Stomach (tissue), 8 donors: ENCODE measurements at regions not wholly inside any gene's neighbourhood (a gene's known extent, or its start where the extent isn't known, plus 50 kb on each side); places are given as distances from the start of the nearest gene placed in this dataset.
A peak's percentile ranks its signal among the peaks of the same experiment; 100 is the strongest.

Experiments
- DNase-seq, 2 donors: peaks; one replicate each; pipeline versions ENCODE4 v3.0.0 to v3.0.0-alpha.2; 2013 to 2019
- H3K27ac ChIP-seq, 5 donors: fragments of 200-600 bp in 4 of 5; sonication (generic) in 4 of 5; one replicate each; pipeline ENCODE4 v1.5.1; 2013 to 2019; ENCODE audit warnings: mild to moderate bottlenecking in 1 of 5, moderate library complexity in 1 of 5
- H3K27me3 ChIP-seq, 3 donors: fragments of 200-600 bp; sonication (generic); one replicate each; pipeline ENCODE4 v1.5.1; 2017 to 2019; ENCODE audit warnings: mixed run types in 1 of 3
- H3K36me3 ChIP-seq, 4 donors: fragments of 200-600 bp; sonication (generic); 1 replicate in 3 of 4; 2 replicates in 1 of 4; pipeline ENCODE4 v1.5.1; 2016 to 2019
- H3K4me1 ChIP-seq, 4 donors: fragments of 200-600 bp; sonication (generic); one replicate each; pipeline ENCODE4 v1.5.1; 2016 to 2019
- H3K4me3 ChIP-seq, 4 donors: fragments of 200-600 bp; sonication (generic) in 3 of 4; one replicate each; pipeline ENCODE4 v1.5.1; 2016 to 2019; ENCODE audit warnings: mild to moderate bottlenecking in 1 of 4
- H3K9me3 ChIP-seq, 4 donors: fragments of 200-600 bp; sonication (generic); one replicate each; pipeline ENCODE4 v1.5.1; 2016 to 2019
- EP300 ChIP-seq: sonication (generic); formaldehyde crosslinking; IDR thresholded peaks from one replicate; pipeline ENCODE4 v1.6.1; 2017; ENCODE audit warnings: antibody characterized with exemption
- POLR2A ChIP-seq, 4 donors: fragments of 450-650 bp; IDR thresholded peaks; one replicate each; pipeline ENCODE4 v1.6.1; 2016; ENCODE audit warnings: antibody characterized with exemption in 4 of 4, control low read depth in 2 of 4, mild to moderate bottlenecking in 1 of 4, moderate library complexity in 1 of 4
- POLR2AphosphoS5 ChIP-seq, 3 donors: sonication (generic); formaldehyde crosslinking; IDR thresholded peaks; one replicate each; pipeline ENCODE4 v1.6.1; 2016; ENCODE audit warnings: antibody characterized with exemption in 3 of 3
- WGBS, 5 donors: extraction: QIAGEN DNeasy Blood & Tissue Kit in 3 of 5; methylation state at CpG; one replicate each; pipeline versions ENCODE4 v1.1.5 to v1.1.7; 2013 to 2018; 5-methylcytosine and 5-hydroxymethylcytosine counted together
- intact Hi-C: fragments of 100-400 bp; cut with DNase I; formaldehyde crosslinking; loops from one replicate; pipeline ENCODE4 v1.15.1; 2023; ENCODE audit warnings: low total_unique reads
- TF ChIP-seq, protein P1 (sequence below), 7 experiments: fragments of 450-650 bp in 4 of 7; fragments of 200-600 bp in 3 of 7; sonication (generic) in 3 of 7; IDR thresholded peaks; one replicate each; pipeline ENCODE4 v1.5.1; 2016 to 2019; ENCODE audit warnings: antibody characterized with exemption in 7 of 7, control low read depth in 2 of 7, mild to moderate bottlenecking in 1 of 7
- donor health status: healthy with polysubstance abuse.
- donor health status: Bipolar disorder and iron deficiency.
- donor health status: healthy.

DNA sequence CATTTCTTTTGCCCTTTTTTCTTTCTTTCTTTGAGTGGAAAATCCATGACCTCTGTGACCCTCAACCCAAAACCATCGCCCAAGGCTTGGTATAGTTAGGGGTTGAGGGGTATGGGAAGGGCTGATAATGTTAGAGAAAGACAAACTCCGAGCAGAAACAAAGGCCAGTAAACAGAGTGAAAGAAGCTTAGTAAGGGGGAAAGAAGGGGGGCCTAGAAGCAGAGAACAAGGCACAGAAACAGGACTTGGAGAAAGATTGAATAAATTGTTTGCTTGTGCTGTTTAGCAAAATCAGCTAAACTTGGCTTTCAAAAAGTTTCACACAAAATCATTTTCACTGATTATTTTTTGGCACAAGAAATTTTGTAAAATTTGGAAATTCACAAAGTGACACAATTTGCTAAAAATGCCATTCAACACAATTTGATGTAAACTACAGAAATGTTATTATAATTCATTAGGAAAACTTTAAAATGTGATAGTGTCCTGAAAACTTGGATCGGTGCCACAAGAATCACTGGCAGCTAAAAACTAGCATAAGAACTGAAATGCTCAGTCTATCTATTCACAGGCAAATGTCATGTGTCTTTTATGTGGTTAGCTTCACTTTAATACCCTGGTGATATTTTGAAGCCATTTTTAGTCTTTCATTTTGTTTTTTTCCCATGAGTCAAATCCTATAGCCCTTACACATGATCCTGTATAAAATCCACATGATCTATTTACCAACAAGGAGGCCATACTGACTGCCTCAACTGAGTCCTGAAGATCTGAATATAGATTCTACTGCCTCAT, 276.4 kb downstream of the NR2F1-AS1 start:
- Histone ChIP-seq H3K27ac (peak overlapping the region in 2 of 5 donors; percentile 24 to 35), H3K36me3 (no peaks in the 10 kb centered on the region), H3K4me3 (no peak overlapping the region), H3K4me1 (peaks cover 0 to 10% (median 0%) of the 10 kb centered on the region in 4 donors), H3K27me3 (no peaks in the 10 kb centered on the region), H3K9me3 (no peaks in the 10 kb centered on the region)
- intact Hi-C loops, result no loop called here
- TF ChIP-seq POLR2AphosphoS5 (IDR thresholded peaks at IDR 0.05) (no peak), POLR2A (IDR thresholded peaks at IDR 0.05) (no peak), EP300 (no peak)
- TF ChIP-seq, protein P1, sequence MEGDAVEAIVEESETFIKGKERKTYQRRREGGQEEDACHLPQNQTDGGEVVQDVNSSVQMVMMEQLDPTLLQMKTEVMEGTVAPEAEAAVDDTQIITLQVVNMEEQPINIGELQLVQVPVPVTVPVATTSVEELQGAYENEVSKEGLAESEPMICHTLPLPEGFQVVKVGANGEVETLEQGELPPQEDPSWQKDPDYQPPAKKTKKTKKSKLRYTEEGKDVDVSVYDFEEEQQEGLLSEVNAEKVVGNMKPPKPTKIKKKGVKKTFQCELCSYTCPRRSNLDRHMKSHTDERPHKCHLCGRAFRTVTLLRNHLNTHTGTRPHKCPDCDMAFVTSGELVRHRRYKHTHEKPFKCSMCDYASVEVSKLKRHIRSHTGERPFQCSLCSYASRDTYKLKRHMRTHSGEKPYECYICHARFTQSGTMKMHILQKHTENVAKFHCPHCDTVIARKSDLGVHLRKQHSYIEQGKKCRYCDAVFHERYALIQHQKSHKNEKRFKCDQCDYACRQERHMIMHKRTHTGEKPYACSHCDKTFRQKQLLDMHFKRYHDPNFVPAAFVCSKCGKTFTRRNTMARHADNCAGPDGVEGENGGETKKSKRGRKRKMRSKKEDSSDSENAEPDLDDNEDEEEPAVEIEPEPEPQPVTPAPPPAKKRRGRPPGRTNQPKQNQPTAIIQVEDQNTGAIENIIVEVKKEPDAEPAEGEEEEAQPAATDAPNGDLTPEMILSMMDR (IDR thresholded peaks at IDR 0.05), result no peak
- WGBS, 5 donors, result 31 to 53% (median 44%) methylated on average over 3 of the region's 3 CpGs
- DNase-seq, result peak in 1 of 2 donors; percentile 25

DNA sequence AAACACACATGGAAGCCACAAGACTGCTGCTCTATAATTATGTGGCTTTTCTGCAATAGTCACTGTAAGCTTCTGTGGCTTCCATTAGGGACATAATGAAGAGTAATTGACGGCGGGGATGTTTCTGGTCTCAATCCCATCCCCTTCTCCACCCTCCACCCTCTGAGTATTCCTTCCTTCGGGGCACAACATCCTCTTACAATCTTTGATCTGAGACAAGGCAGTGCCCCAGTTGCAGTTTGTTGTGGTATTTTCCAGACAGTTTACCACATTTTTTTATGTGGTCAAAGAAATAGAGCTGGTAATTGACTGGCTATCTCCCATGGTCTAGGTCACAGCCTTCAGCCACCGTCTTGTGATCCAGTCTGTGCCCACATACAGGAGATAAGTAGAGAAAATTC, 277.7 kb downstream of the NR2F1-AS1 start:
- Histone ChIP-seq H3K36me3 (no peaks in the 10 kb centered on the region), H3K27me3 (no peaks in the 10 kb centered on the region), H3K9me3 (no peaks in the 10 kb centered on the region), H3K4me1 (peaks cover 0 to 10% (median 0%) of the 10 kb centered on the region in 4 donors), H3K27ac (no peak overlapping the region), H3K4me3 (no peak overlapping the region)
- DNase-seq, result no peak
- TF ChIP-seq POLR2A (IDR thresholded peaks at IDR 0.05) (no peak), POLR2AphosphoS5 (IDR thresholded peaks at IDR 0.05) (no peak), EP300 (no peak)
- TF ChIP-seq, protein P1 (IDR thresholded peaks at IDR 0.05), result no peak
- intact Hi-C loops, result no loop called here
- WGBS, 5 donors, result 68 to 85% (median 74%) methylated on average over 4 of the region's 4 CpGs

DNA sequence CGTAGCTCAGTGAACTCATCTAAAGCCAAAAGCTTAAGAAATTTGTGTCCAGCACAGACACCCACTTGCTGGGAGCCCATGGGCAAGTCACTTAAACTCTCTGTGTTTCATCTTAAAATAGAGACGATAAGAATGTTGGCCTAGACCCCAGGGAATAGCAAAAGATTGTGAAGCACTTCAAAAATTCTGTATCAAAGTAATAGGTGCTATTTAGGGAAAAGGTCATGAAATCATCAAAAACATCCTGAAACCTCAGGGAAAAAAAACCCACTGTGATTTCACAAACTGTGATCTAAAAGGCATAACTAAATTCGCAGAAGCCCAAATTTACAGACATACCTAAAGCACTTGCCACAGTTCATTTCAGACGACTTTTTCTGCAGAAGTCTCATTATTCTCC, 278.3 kb downstream of the NR2F1-AS1 start:
- intact Hi-C loops, result no loop called here
- 67 to 75% (median 71%) methylated on average over 4 of the region's 4 CpGs for WGBS, 5 donors
- DNase-seq, result no peak
- Histone ChIP-seq H3K4me1 (peaks cover 0 to 10% (median 0%) of the 10 kb centered on the region in 4 donors), H3K27me3 (no peaks in the 10 kb centered on the region), H3K4me3 (no peak overlapping the region), H3K36me3 (no peaks in the 10 kb centered on the region), H3K27ac (no peak overlapping the region), H3K9me3 (no peaks in the 10 kb centered on the region)
- no peak for TF ChIP-seq POLR2A (IDR thresholded peaks at IDR 0.05)
- TF ChIP-seq EP300, result no peak
- TF ChIP-seq POLR2AphosphoS5 (IDR thresholded peaks at IDR 0.05), result no peak
- TF ChIP-seq, protein P1 (IDR thresholded peaks at IDR 0.05), result no peak

DNA sequence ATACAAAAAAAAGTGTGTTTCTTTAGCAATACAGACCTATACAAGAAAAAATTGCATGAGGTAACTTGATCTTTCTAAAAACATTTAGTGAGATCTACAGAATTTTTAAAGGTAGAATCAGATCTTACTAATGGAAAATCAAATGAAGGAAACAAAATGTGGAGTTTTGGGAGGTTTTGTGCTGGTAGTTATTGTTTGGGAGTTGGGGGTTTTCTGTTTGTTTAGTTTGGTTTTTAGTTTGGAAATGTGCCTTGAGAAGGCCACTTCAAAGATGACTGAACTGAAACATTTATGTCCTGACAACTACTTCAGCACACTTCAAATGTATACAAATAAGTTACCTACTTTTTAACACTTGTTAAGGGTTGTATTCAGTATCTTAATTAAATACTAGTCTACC, 280.1 kb downstream of the NR2F1-AS1 start:
- no peak overlapping the region for H3K4me3 ChIP-seq
- intact Hi-C loops, result no loop called here
- no peaks in the 10 kb centered on the region for H3K27me3 ChIP-seq
- H3K27ac ChIP-seq, result no peak overlapping the region
- H3K4me1 ChIP-seq, result peaks cover 0 to 10% (median 0%) of the 10 kb centered on the region in 4 donors
- TF ChIP-seq, protein P1 (IDR thresholded peaks at IDR 0.05), result no peak
- TF ChIP-seq POLR2A (IDR thresholded peaks at IDR 0.05), result no peak
- TF ChIP-seq EP300, result no peak
- TF ChIP-seq POLR2AphosphoS5 (IDR thresholded peaks at IDR 0.05), result no peak
- H3K36me3 ChIP-seq, result no peaks in the 10 kb centered on the region
- DNase-seq, result no peak
- H3K9me3 ChIP-seq, result no peaks in the 10 kb centered on the region
